H9 (cell line): ENCODE measurements at regions not wholly inside any gene's neighbourhood (a gene's known extent, or its start where the extent isn't known, plus 50 kb on each side); places are given as distances from the start of the nearest gene placed in this dataset.

Experiments
- DNase-seq: peaks from one replicate; pipeline ENCODE4 v3.0.0-alpha.2; 2017
- H2AFZ ChIP-seq: one replicate; pipeline ENCODE4 v1.6.1; 2013; ENCODE audit warnings: mild to moderate bottlenecking, low read length, control low read depth, moderate library complexity
- H2AK5ac ChIP-seq: 2 replicates; pipeline ENCODE4 v1.6.1; 2013; ENCODE audit warnings: low read length, control low read depth, mixed read lengths; ENCODE audit not compliant: insufficient read length
- H2BK120ac ChIP-seq: one replicate; pipeline ENCODE4 v1.6.1; 2013; ENCODE audit warnings: low read depth, mild to moderate bottlenecking, low read length, control low read depth, inconsistent platforms; ENCODE audit not compliant: poor library complexity, severe bottlenecking
- H2BK12ac ChIP-seq: 2 replicates; pipeline ENCODE4 v1.6.1; 2013; ENCODE audit warnings: low read length, control low read depth, mixed read lengths, low read depth; ENCODE audit not compliant: insufficient read length
- H2BK15ac ChIP-seq: 2 replicates; pipeline ENCODE4 v1.6.1; 2013; ENCODE audit warnings: low read depth, low read length, control low read depth
- H2BK20ac ChIP-seq: one replicate; pipeline ENCODE4 v1.6.1; 2013; ENCODE audit warnings: low read depth, mild to moderate bottlenecking, low read length, control low read depth, inconsistent platforms; ENCODE audit not compliant: poor library complexity, severe bottlenecking
- H2BK5ac ChIP-seq: 2 replicates; pipeline ENCODE4 v1.6.1; 2013; ENCODE audit warnings: low read length, control low read depth, mixed read lengths; ENCODE audit not compliant: insufficient read length
- H3K14ac ChIP-seq: 2 replicates; pipeline ENCODE4 v1.6.1; 2013; ENCODE audit warnings: low read length, control low read depth; ENCODE audit not compliant: insufficient read depth
- H3K18ac ChIP-seq: 2 replicates; pipeline ENCODE4 v1.6.1; 2013; ENCODE audit warnings: low read depth, mild to moderate bottlenecking, mixed read lengths, low read length, control low read depth; ENCODE audit not compliant: insufficient read length
- H3K23ac ChIP-seq: 2 replicates; pipeline ENCODE4 v1.6.1; 2013; ENCODE audit warnings: low read length, control low read depth, mixed read lengths, low read depth; ENCODE audit not compliant: insufficient read length
- H3K23me2 ChIP-seq: 2 replicates; pipeline ENCODE4 v1.6.1; 2013; ENCODE audit warnings: low read depth, mild to moderate bottlenecking, mixed read lengths, low read length, control low read depth; ENCODE audit not compliant: insufficient read length, poor library complexity, severe bottlenecking
- H3K27ac ChIP-seq: 2 replicates; pipeline ENCODE4 v1.5.1; 2013; ENCODE audit warnings: low read length, control low read depth, mixed read lengths, low read depth; ENCODE audit not compliant: insufficient read length
- H3K27me3 ChIP-seq: 2 replicates; pipeline ENCODE4 v1.6.1; 2013; ENCODE audit warnings: low read length, control low read depth, inconsistent platforms; ENCODE audit not compliant: insufficient read depth
- H3K4ac ChIP-seq: 2 replicates; pipeline ENCODE4 v1.6.1; 2013; ENCODE audit warnings: low read depth, mild to moderate bottlenecking, control low read depth, inconsistent platforms, low read length, moderate library complexity
- H3K4me1 ChIP-seq: 2 replicates; pipeline ENCODE4 v1.6.1; 2013; ENCODE audit warnings: low read length, control low read depth, inconsistent platforms; ENCODE audit not compliant: insufficient read depth
- H3K4me2 ChIP-seq: 2 replicates; pipeline ENCODE4 v1.6.1; 2013; ENCODE audit warnings: low read length, control low read depth, mixed read lengths; ENCODE audit not compliant: insufficient read length, insufficient read depth
- H3K56ac ChIP-seq: 2 replicates; pipeline ENCODE4 v1.6.1; 2013; ENCODE audit warnings: low read depth, mild to moderate bottlenecking, mixed read lengths, low read length, control low read depth; ENCODE audit not compliant: insufficient read length
- H3K79me1 ChIP-seq: 2 replicates; pipeline ENCODE4 v1.6.1; 2013; ENCODE audit warnings: low read depth, mild to moderate bottlenecking, moderate library complexity, low read length, control low read depth, inconsistent platforms; ENCODE audit not compliant: insufficient read depth, poor library complexity, severe bottlenecking
- H3K79me2 ChIP-seq: 2 replicates; pipeline ENCODE4 v1.6.1; 2013; ENCODE audit warnings: low read length, control low read depth, inconsistent platforms; ENCODE audit not compliant: insufficient read depth
- H3K9ac ChIP-seq: 2 replicates; pipeline ENCODE4 v1.6.1; 2013; ENCODE audit warnings: low read length, control low read depth, mixed read lengths; ENCODE audit not compliant: insufficient read length; ENCODE audit errors: extremely low read depth
- H3K9me3 ChIP-seq: one replicate; pipeline ENCODE4 v1.6.1; 2013; ENCODE audit warnings: low read depth, low read length, inconsistent platforms; ENCODE audit not compliant: control insufficient read depth
- H3T11ph ChIP-seq: one replicate; pipeline ENCODE4 v1.6.1; 2013; ENCODE audit warnings: mild to moderate bottlenecking, low read length, control low read depth, inconsistent platforms
- H4K20me1 ChIP-seq: one replicate; pipeline ENCODE4 v1.6.1; 2013; ENCODE audit not compliant: control insufficient read depth, insufficient read length, insufficient read depth
- H4K5ac ChIP-seq: 2 replicates; pipeline ENCODE4 v1.6.1; 2013; ENCODE audit warnings: low read depth, mild to moderate bottlenecking, mixed read lengths, low read length, control low read depth; ENCODE audit not compliant: insufficient read length
- H4K8ac ChIP-seq: replicated peaks from 2 replicates; pipeline ENCODE4 v1.6.1; 2013; ENCODE audit warnings: low read length, control low read depth, mixed read lengths, low read depth; ENCODE audit not compliant: insufficient read length
- H4K91ac ChIP-seq: 2 replicates; pipeline ENCODE4 v1.6.1; 2013; ENCODE audit warnings: low read depth, mild to moderate bottlenecking, moderate library complexity, mixed read lengths, low read length, control low read depth; ENCODE audit not compliant: insufficient read length
- H3K27ac Mint-ChIP-seq, 3 experiments: 2 replicates in 2 of 3; 3 replicates in 1 of 3; pipeline ENCODE4 v1.8.0; 2020 to 2021; ENCODE audit warnings: mixed read lengths in 3 of 3, mild to moderate bottlenecking in 1 of 3, moderate library complexity in 1 of 3
- H3K27me3 Mint-ChIP-seq: 2 replicates; pipeline ENCODE4 v1.8.0; 2021; ENCODE audit warnings: low read depth, mild to moderate bottlenecking, moderate library complexity, mixed read lengths
- H3K36me3 Mint-ChIP-seq, 3 experiments: 2 replicates in 2 of 3; 3 replicates in 1 of 3; pipeline ENCODE4 v1.8.0; 2020 to 2021; ENCODE audit warnings: low read depth in 3 of 3, mixed read lengths in 3 of 3; ENCODE audit not compliant: insufficient read depth in 1 of 3
- H3K4me1 Mint-ChIP-seq, 2 experiments: 2 replicates each; pipeline ENCODE4 v1.8.0; 2020; ENCODE audit warnings: mixed read lengths in 2 of 2
- H3K4me3 Mint-ChIP-seq, 2 experiments: 2 replicates in 1 of 2; 3 replicates in 1 of 2; pipeline ENCODE4 v1.8.0; 2020 to 2021; ENCODE audit warnings: mild to moderate bottlenecking in 2 of 2, mixed read lengths in 2 of 2, moderate library complexity in 1 of 2
- H3K9me3 Mint-ChIP-seq, 2 experiments: 2 replicates in 1 of 2; 3 replicates in 1 of 2; pipeline ENCODE4 v1.8.0; 2020; ENCODE audit warnings: mild to moderate bottlenecking in 2 of 2, mixed read lengths in 2 of 2, moderate library complexity in 1 of 2
- TF ChIP-seq, protein P1 (sequence below): fragments of 200-600 bp; sonication (generic); conservative IDR thresholded peaks from 3 replicates; pipeline ENCODE4 v1.8.0; 2021; ENCODE audit warnings: antibody characterized with exemption, mild to moderate bottlenecking

DNA sequence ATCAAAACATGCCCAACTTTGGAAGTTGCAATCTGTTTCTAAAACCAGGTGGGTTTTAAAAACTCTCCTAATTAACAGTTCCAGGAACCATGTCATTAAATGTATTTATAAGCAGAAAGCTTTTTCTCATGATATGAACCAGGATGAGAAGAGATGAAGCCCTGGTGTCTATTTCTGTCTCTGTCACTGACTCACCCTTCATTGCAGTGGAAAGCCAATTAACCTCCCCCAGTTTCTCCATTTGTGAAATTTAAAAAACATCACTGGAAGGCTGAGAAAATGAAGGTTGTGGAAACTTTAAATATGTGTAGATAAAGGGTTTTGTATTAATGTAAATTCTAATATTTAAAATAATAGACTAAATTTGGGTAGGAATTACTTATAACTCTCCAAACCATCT, 1088.0 kb downstream of the SORCS1 start:
- H3K36me3 Mint-ChIP-seq: peaks cover 0 to 5% (median 0%) of the 10 kb centered on the region in 3 experiments; a peak in 3 of 7 replicates
- H3K9me3 ChIP-seq: no peaks in the 10 kb centered on the region
- H3K27ac Mint-ChIP-seq: no peak overlapping the region
- no peaks in the 10 kb centered on the region for H3K79me1 ChIP-seq
- no peak overlapping the region for H2BK12ac ChIP-seq
- H3K14ac ChIP-seq: no peak overlapping the region
- TF ChIP-seq, protein P1, sequence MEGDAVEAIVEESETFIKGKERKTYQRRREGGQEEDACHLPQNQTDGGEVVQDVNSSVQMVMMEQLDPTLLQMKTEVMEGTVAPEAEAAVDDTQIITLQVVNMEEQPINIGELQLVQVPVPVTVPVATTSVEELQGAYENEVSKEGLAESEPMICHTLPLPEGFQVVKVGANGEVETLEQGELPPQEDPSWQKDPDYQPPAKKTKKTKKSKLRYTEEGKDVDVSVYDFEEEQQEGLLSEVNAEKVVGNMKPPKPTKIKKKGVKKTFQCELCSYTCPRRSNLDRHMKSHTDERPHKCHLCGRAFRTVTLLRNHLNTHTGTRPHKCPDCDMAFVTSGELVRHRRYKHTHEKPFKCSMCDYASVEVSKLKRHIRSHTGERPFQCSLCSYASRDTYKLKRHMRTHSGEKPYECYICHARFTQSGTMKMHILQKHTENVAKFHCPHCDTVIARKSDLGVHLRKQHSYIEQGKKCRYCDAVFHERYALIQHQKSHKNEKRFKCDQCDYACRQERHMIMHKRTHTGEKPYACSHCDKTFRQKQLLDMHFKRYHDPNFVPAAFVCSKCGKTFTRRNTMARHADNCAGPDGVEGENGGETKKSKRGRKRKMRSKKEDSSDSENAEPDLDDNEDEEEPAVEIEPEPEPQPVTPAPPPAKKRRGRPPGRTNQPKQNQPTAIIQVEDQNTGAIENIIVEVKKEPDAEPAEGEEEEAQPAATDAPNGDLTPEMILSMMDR: no peak
- no peaks in the 10 kb centered on the region for H4K20me1 ChIP-seq
- no peak overlapping the region for H2BK5ac ChIP-seq
- H2BK120ac ChIP-seq: no peak overlapping the region
- H4K91ac ChIP-seq: no peak overlapping the region
- no peak overlapping the region for H3K4ac ChIP-seq
- H2AFZ ChIP-seq: no peak overlapping the region
- no peak overlapping the region for H2AK5ac ChIP-seq
- no peak overlapping the region for H2BK20ac ChIP-seq
- no peak overlapping the region for H3K23ac ChIP-seq
- H3K23me2 ChIP-seq: no peaks in the 10 kb centered on the region
- H3K79me2 ChIP-seq: no peaks in the 10 kb centered on the region
- H3K18ac ChIP-seq: no peak overlapping the region
- no peak for DNase-seq
- no peak overlapping the region for H3K4me3 Mint-ChIP-seq
- no peak overlapping the region for H2BK15ac ChIP-seq
- no peak overlapping the region for H4K8ac ChIP-seq
- H4K5ac ChIP-seq: no peak overlapping the region
- H3K9ac ChIP-seq: no peak overlapping the region
- H3K4me1 ChIP-seq: no peaks in the 10 kb centered on the region; the same call in 1 of the 2 replicates
- H3K27ac ChIP-seq: no peak overlapping the region
- no peak overlapping the region for H3T11ph ChIP-seq
- H3K9me3 Mint-ChIP-seq: peaks cover 2 to 5% of the 10 kb centered on the region in 2 experiments; a peak in 4 of 5 replicates
- no peak overlapping the region for H3K56ac ChIP-seq
- H3K27me3 ChIP-seq: no peaks in the 10 kb centered on the region
- no peak overlapping the region for H3K4me2 ChIP-seq
- peaks cover 18 to 20% of the 10 kb centered on the region in 2 experiments for H3K4me1 Mint-ChIP-seq
- H3K27me3 Mint-ChIP-seq: no peaks in the 10 kb centered on the region
